ENCODE measurements at regions not wholly inside any gene's neighbourhood (a gene's known extent, or its start where the extent isn't known, plus 50 kb on each side); places are given as distances from the start of the nearest gene placed in this dataset.

DNA sequence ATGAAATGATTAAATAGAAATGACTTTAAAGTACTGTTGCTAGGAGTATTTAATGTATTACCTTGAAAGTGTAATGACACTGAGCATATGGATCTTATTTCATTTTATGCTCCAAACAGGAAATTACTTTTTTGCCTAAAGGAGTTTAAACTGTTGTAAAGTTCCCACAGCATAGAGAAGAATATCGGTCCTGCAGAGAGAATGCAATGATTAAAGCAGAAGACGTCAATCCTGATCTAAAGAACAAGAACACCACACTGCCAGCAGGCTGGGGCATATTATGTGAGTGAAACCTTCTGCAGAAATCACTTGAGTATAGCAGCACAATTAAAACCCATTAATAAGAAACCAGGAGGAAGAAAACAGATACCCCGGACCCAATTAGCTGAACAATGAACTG, 72.8 kb upstream of the CAMK2D start:
- TF ChIP-seq CTCF (conservative IDR thresholded peaks at IDR 0.05; ENCODE audit: low read depth, low read length), result no peak
- Histone ChIP-seq H4K20me1 (ENCODE audit: insufficient read depth) (no peaks in the 10 kb centered on the region), H3K9ac (no peak overlapping the region), H3K27ac (no peak overlapping the region), H3K27me3 (ENCODE audit: insufficient read depth, low read depth) (no peaks in the 10 kb centered on the region), H2AFZ (ENCODE audit: low read depth) (no peak overlapping the region), H3K4me3 (IDR thresholded peaks at IDR 0.05; ENCODE audit: insufficient read depth, low read depth, low read length) (no peak overlapping the region), H3K4me1 (ENCODE audit: low read depth, poor library complexity, severe bottlenecking) (peaks cover 21% of the 10 kb centered on the region), H3K79me2 (ENCODE audit: insufficient read depth, low read depth) (no peaks in the 10 kb centered on the region), H3K36me3 (ENCODE audit: insufficient read depth) (no peaks in the 10 kb centered on the region), H3K4me2 (no peak overlapping the region)

GRCh38 chr4:113832803-113833202, 71.3 kb upstream of the CAMK2D start:
- no peak overlapping the region for H3K9ac ChIP-seq

GRCh38 chr4:113831457-113831856, 69.9 kb upstream of the CAMK2D start:
- no peak overlapping the region for H3K27ac ChIP-seq
- H3K4me3 ChIP-seq (IDR thresholded peaks at IDR 0.05; ENCODE audit: insufficient read depth, low read depth, low read length), result no peak overlapping the region
- no peak overlapping the region for H3K4me2 ChIP-seq
- H3K9ac ChIP-seq, result no peak overlapping the region
- no peak for TF ChIP-seq CTCF (conservative IDR thresholded peaks at IDR 0.05; ENCODE audit: low read depth, low read length)
- no peaks in the 10 kb centered on the region for H3K27me3 ChIP-seq (ENCODE audit: insufficient read depth, low read depth)
- H3K79me2 ChIP-seq (ENCODE audit: insufficient read depth, low read depth), result no peaks in the 10 kb centered on the region
- peaks cover 5% of the 10 kb centered on the region for H3K4me1 ChIP-seq (ENCODE audit: low read depth, poor library complexity, severe bottlenecking)
- no peaks in the 10 kb centered on the region for H4K20me1 ChIP-seq (ENCODE audit: insufficient read depth)
- H3K36me3 ChIP-seq (ENCODE audit: insufficient read depth), result no peaks in the 10 kb centered on the region
- H2AFZ ChIP-seq (ENCODE audit: low read depth), result no peak overlapping the region

More at GRCh38 chr4:113832803-113833202, 71.3 kb upstream of the CAMK2D start:
- Histone ChIP-seq H3K79me2 (ENCODE audit: insufficient read depth, low read depth) (no peaks in the 10 kb centered on the region), H2AFZ (ENCODE audit: low read depth) (no peak overlapping the region), H3K36me3 (ENCODE audit: insufficient read depth) (no peaks in the 10 kb centered on the region), H3K4me1 (ENCODE audit: low read depth, poor library complexity, severe bottlenecking) (peaks cover 14% of the 10 kb centered on the region), H3K4me2 (no peak overlapping the region), H3K4me3 (IDR thresholded peaks at IDR 0.05; ENCODE audit: insufficient read depth, low read depth, low read length) (no peak overlapping the region), H3K27ac (no peak overlapping the region), H3K27me3 (ENCODE audit: insufficient read depth, low read depth) (no peaks in the 10 kb centered on the region), H4K20me1 (ENCODE audit: insufficient read depth) (no peaks in the 10 kb centered on the region)
- no peak for TF ChIP-seq CTCF (conservative IDR thresholded peaks at IDR 0.05; ENCODE audit: low read depth, low read length)

- H2AFZ ChIP-seq (ENCODE audit: low read depth), result no peak overlapping the region
- H3K4me2 ChIP-seq, result no peak overlapping the region
- no peak overlapping the region for H3K27ac ChIP-seq
- no peaks in the 10 kb centered on the region for H3K27me3 ChIP-seq (ENCODE audit: insufficient read depth, low read depth)
- TF ChIP-seq CTCF (conservative IDR thresholded peaks at IDR 0.05; ENCODE audit: low read depth, low read length), result no peak
- H3K4me1 ChIP-seq (ENCODE audit: low read depth, poor library complexity, severe bottlenecking), result peaks cover 32% of the 10 kb centered on the region
- no peaks in the 10 kb centered on the region for H3K36me3 ChIP-seq (ENCODE audit: insufficient read depth)
- H4K20me1 ChIP-seq (ENCODE audit: insufficient read depth), result no peaks in the 10 kb centered on the region
- H3K79me2 ChIP-seq (ENCODE audit: insufficient read depth, low read depth), result no peaks in the 10 kb centered on the region
- H3K9ac ChIP-seq, result no peak overlapping the region
- no peak overlapping the region for H3K4me3 ChIP-seq (IDR thresholded peaks at IDR 0.05; ENCODE audit: insufficient read depth, low read depth, low read length)
Measured at GRCh38 chr4:113828702-113829101, 67.2 kb upstream of the CAMK2D start.
